H1 (cell line): ENCODE measurements at regions not wholly inside any gene's neighbourhood (a gene's known extent, or its start where the extent isn't known, plus 50 kb on each side); places are given as distances from the start of the nearest gene placed in this dataset.

Source experiments
- EP300 ChIP-seq, 2 experiments: IDR thresholded peaks; 1 replicate in 1 of 2; 2 replicates in 1 of 2; pipeline ENCODE4 v1.6.1; 2011 to 2012; ENCODE audit warnings: low read depth in 2 of 2, low read length in 2 of 2, mild to moderate bottlenecking in 2 of 2, borderline replicate concordance in 1 of 2, inconsistent platforms in 1 of 2, moderate library complexity in 1 of 2
- RFX5 ChIP-seq: IDR thresholded peaks from 2 replicates; pipeline ENCODE4 v1.6.1; 2011; ENCODE audit warnings: low read depth, low read length, improper control_type of control experiment, borderline replicate concordance

- TF ChIP-seq EP300 (IDR thresholded peaks at IDR 0.05; ENCODE audit: borderline replicate concordance in 1 of 2, low read depth in 2 of 2, low read length in 2 of 2) (no peak), RFX5 (no peak)
Observed at GRCh38 chrX:150152546-150152945, 210.6 kb upstream of the MAMLD1 start (continued).
